BJ (cell line): ENCODE measurements at regions not wholly inside any gene's neighbourhood (a gene's known extent, or its start where the extent isn't known, plus 50 kb on each side); places are given as distances from the start of the nearest gene placed in this dataset.
A peak's percentile ranks its signal among the peaks of the same experiment; 100 is the strongest.

Source experiments
- CTCF ChIA-PET: fragments of 350-600 bp; formaldehyde crosslinking; extraction: SDS; loops from one replicate; lab custom pipeline; 2021; ENCODE audit warnings: antibody characterized with exemption, inconsistent platforms; lab: Yijun Ruan, JAX
- POLR2A ChIA-PET: fragments of 300-600 bp; sonication (Branson Sonifier 250); formaldehyde crosslinking; extraction: SDS; loops from one replicate; lab custom pipeline; 2021; ENCODE audit warnings: antibody characterized with exemption; lab: Charles Lee
- DNase-seq: peaks from one replicate; pipeline ENCODE4 v3.0.0-alpha.2; 2011; ENCODE audit warnings: low read depth
- H3K27me3 ChIP-seq: 2 replicates; pipeline ENCODE4 v1.6.0; 2011; ENCODE audit warnings: low read length; ENCODE audit not compliant: control insufficient read depth, insufficient read depth
- H3K36me3 ChIP-seq: 2 replicates; pipeline ENCODE4 v1.5.1; 2011; ENCODE audit warnings: low read length; ENCODE audit not compliant: control insufficient read depth, insufficient read depth
- H3K4me3 ChIP-seq: 2 replicates; pipeline ENCODE4 v1.5.1; 2011; ENCODE audit warnings: low read depth, mild to moderate bottlenecking, control low read depth, low read length
- CTCF ChIP-seq: IDR thresholded peaks from 2 replicates; pipeline ENCODE4 v1.5.1; 2011; ENCODE audit warnings: low read depth, mild to moderate bottlenecking, control low read depth, inconsistent platforms, low read length, moderate library complexity; ENCODE audit not compliant: insufficient read depth

DNA sequence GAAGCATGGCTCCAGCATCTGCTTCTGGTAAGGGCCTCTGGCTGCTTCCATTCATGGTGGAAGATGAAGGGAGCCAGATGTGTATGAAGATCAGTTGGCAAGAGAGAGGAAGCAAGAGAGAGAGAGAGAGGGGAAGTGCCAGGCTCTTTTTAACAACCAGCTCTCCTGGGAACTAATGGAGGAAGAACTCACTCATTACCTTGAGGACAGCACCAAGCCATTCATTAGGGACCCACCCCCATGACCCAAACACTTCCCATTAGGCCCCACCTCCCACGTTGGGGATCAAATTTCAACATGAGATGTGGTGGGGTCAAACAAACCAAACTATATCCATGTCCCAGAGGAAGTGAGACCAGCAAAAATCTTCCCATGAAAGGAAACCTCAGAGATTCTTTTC, 124.8 kb upstream of the SIX2 start:
- H3K36me3 ChIP-seq = no peaks in the 10 kb centered on the region
- H3K4me3 ChIP-seq = no peak overlapping the region
- ChIA-PET POLR2A (no interaction called here), CTCF (no interaction called here)
- no peak for DNase-seq
- no peak for TF ChIP-seq CTCF
- H3K27me3 ChIP-seq = peaks cover 9% of the 10 kb centered on the region

DNA sequence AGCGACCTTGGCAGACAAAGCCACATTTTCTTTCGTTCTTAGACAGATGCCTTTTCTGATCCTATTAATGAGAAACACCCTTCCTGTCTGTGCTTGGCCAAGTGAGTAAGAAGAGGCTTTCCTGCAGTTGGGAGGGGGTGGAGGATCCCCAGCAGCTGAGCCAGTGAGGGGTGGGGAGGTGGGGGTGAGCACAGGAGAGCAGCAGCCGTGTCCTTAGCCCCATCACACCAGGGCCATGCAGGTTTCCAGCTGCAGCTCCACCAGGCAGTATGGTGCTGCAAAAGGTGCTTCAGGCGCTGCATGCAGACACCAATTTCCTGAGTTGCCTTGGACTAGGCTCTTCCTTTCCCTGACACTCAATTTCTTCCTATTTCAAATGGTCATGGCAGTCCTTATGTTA, 123.3 kb upstream of the SIX2 start:
- TF ChIP-seq CTCF = no peak
- POLR2A ChIA-PET = no interaction called here
- Histone ChIP-seq H3K36me3 (no peaks in the 10 kb centered on the region), H3K27me3 (peaks cover 5% of the 10 kb centered on the region; the same call in 1 of the 2 replicates), H3K4me3 (no peak overlapping the region)
- CTCF ChIA-PET = no interaction called here
- no peak for DNase-seq

GRCh38 chr2:45131587-45131986, 122.3 kb upstream of the SIX2 start:
- no peak for DNase-seq
- CTCF ChIA-PET = no interaction called here
- no peak for TF ChIP-seq CTCF

DNA sequence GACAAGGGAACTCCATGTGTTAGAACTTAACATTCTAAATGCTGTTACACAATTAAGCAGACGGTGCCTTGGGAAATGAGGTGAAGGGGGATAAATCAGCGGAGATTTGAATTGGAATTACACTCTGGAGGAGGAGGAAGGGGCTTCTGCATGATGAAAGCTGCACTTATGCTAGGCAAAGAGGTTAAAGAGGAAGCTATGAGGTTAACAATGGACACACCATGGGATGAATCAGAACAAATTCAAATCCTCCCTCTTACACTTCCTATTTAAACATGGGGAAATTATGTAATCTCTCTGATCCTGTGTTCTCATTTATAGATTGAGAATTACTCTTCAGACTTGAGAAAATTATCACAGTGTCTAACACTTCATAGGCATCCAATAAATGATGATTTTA, 121.5 kb upstream of the SIX2 start:
- TF ChIP-seq CTCF = no peak
- POLR2A ChIA-PET = no interaction called here
- CTCF ChIA-PET = interaction anchor here (1.4 kb wide), 1 partner anchor 14 kb away, joined by 3 read pairs; no protein-coding TSS in a partner anchor
- no peaks in the 10 kb centered on the region for H3K36me3 ChIP-seq
- peaks cover 3% of the 10 kb centered on the region; the same call in 1 of the 2 replicates for H3K27me3 ChIP-seq
- H3K4me3 ChIP-seq = no peak overlapping the region
- no peak for DNase-seq

More at GRCh38 chr2:45131587-45131986, 122.3 kb upstream of the SIX2 start:
- POLR2A ChIA-PET = no interaction called here
- H3K27me3 ChIP-seq = peaks cover 5% of the 10 kb centered on the region; the same call in 1 of the 2 replicates
- H3K36me3 ChIP-seq = no peaks in the 10 kb centered on the region
- H3K4me3 ChIP-seq = no peak overlapping the region

GRCh38 chr2:45128580-45128997, 119.3 kb upstream of the SIX2 start:
- DNase-seq = peak; percentile 69
- no peak overlapping the region for H3K4me3 ChIP-seq
- no peaks in the 10 kb centered on the region; the same call in 1 of the 2 replicates for H3K27me3 ChIP-seq
- CTCF ChIA-PET = interaction anchor here (0.7 to 1.4 kb wide), 2 partner anchors 20 to 130 kb away, joined by 3 read pairs; no protein-coding TSS in a partner anchor
- TF ChIP-seq CTCF = peak; percentile 22; the same call in 1 of the 2 replicates
- POLR2A ChIA-PET = interaction anchor here (1.1 kb wide), 1 partner anchor 8 kb away, joined by 4 read pairs; no protein-coding TSS in a partner anchor
- H3K36me3 ChIP-seq = no peaks in the 10 kb centered on the region
